H9 (cell line): ENCODE measurements at regions not wholly inside any gene's neighbourhood (a gene's known extent, or its start where the extent isn't known, plus 50 kb on each side); places are given as distances from the start of the nearest gene placed in this dataset.

ENCODE experiments used
- DNase-seq: peaks from one replicate; pipeline ENCODE4 v3.0.0-alpha.2; 2017
- H2AFZ ChIP-seq: one replicate; pipeline ENCODE4 v1.6.1; 2013; ENCODE audit warnings: mild to moderate bottlenecking, low read length, control low read depth, moderate library complexity
- H2AK5ac ChIP-seq: 2 replicates; pipeline ENCODE4 v1.6.1; 2013; ENCODE audit warnings: low read length, control low read depth, mixed read lengths; ENCODE audit not compliant: insufficient read length
- H2BK120ac ChIP-seq: one replicate; pipeline ENCODE4 v1.6.1; 2013; ENCODE audit warnings: low read depth, mild to moderate bottlenecking, low read length, control low read depth, inconsistent platforms; ENCODE audit not compliant: poor library complexity, severe bottlenecking
- H2BK12ac ChIP-seq: 2 replicates; pipeline ENCODE4 v1.6.1; 2013; ENCODE audit warnings: low read length, control low read depth, mixed read lengths, low read depth; ENCODE audit not compliant: insufficient read length
- H2BK15ac ChIP-seq: 2 replicates; pipeline ENCODE4 v1.6.1; 2013; ENCODE audit warnings: low read depth, low read length, control low read depth
- H2BK20ac ChIP-seq: one replicate; pipeline ENCODE4 v1.6.1; 2013; ENCODE audit warnings: low read depth, mild to moderate bottlenecking, low read length, control low read depth, inconsistent platforms; ENCODE audit not compliant: poor library complexity, severe bottlenecking
- H2BK5ac ChIP-seq: 2 replicates; pipeline ENCODE4 v1.6.1; 2013; ENCODE audit warnings: low read length, control low read depth, mixed read lengths; ENCODE audit not compliant: insufficient read length
- H3K14ac ChIP-seq: 2 replicates; pipeline ENCODE4 v1.6.1; 2013; ENCODE audit warnings: low read length, control low read depth; ENCODE audit not compliant: insufficient read depth
- H3K18ac ChIP-seq: 2 replicates; pipeline ENCODE4 v1.6.1; 2013; ENCODE audit warnings: low read depth, mild to moderate bottlenecking, mixed read lengths, low read length, control low read depth; ENCODE audit not compliant: insufficient read length
- H3K23ac ChIP-seq: 2 replicates; pipeline ENCODE4 v1.6.1; 2013; ENCODE audit warnings: low read length, control low read depth, mixed read lengths, low read depth; ENCODE audit not compliant: insufficient read length
- H3K23me2 ChIP-seq: 2 replicates; pipeline ENCODE4 v1.6.1; 2013; ENCODE audit warnings: low read depth, mild to moderate bottlenecking, mixed read lengths, low read length, control low read depth; ENCODE audit not compliant: insufficient read length, poor library complexity, severe bottlenecking
- H3K27ac ChIP-seq: 2 replicates; pipeline ENCODE4 v1.5.1; 2013; ENCODE audit warnings: low read length, control low read depth, mixed read lengths, low read depth; ENCODE audit not compliant: insufficient read length
- H3K27me3 ChIP-seq: 2 replicates; pipeline ENCODE4 v1.6.1; 2013; ENCODE audit warnings: low read length, control low read depth, inconsistent platforms; ENCODE audit not compliant: insufficient read depth
- H3K4ac ChIP-seq: 2 replicates; pipeline ENCODE4 v1.6.1; 2013; ENCODE audit warnings: low read depth, mild to moderate bottlenecking, control low read depth, inconsistent platforms, low read length, moderate library complexity
- H3K4me1 ChIP-seq: 2 replicates; pipeline ENCODE4 v1.6.1; 2013; ENCODE audit warnings: low read length, control low read depth, inconsistent platforms; ENCODE audit not compliant: insufficient read depth
- H3K4me2 ChIP-seq: 2 replicates; pipeline ENCODE4 v1.6.1; 2013; ENCODE audit warnings: low read length, control low read depth, mixed read lengths; ENCODE audit not compliant: insufficient read length, insufficient read depth
- H3K56ac ChIP-seq: 2 replicates; pipeline ENCODE4 v1.6.1; 2013; ENCODE audit warnings: low read depth, mild to moderate bottlenecking, mixed read lengths, low read length, control low read depth; ENCODE audit not compliant: insufficient read length
- H3K79me1 ChIP-seq: 2 replicates; pipeline ENCODE4 v1.6.1; 2013; ENCODE audit warnings: low read depth, mild to moderate bottlenecking, moderate library complexity, low read length, control low read depth, inconsistent platforms; ENCODE audit not compliant: insufficient read depth, poor library complexity, severe bottlenecking
- H3K79me2 ChIP-seq: 2 replicates; pipeline ENCODE4 v1.6.1; 2013; ENCODE audit warnings: low read length, control low read depth, inconsistent platforms; ENCODE audit not compliant: insufficient read depth
- H3K9ac ChIP-seq: 2 replicates; pipeline ENCODE4 v1.6.1; 2013; ENCODE audit warnings: low read length, control low read depth, mixed read lengths; ENCODE audit not compliant: insufficient read length; ENCODE audit errors: extremely low read depth
- H3K9me3 ChIP-seq: one replicate; pipeline ENCODE4 v1.6.1; 2013; ENCODE audit warnings: low read depth, low read length, inconsistent platforms; ENCODE audit not compliant: control insufficient read depth
- H3T11ph ChIP-seq: one replicate; pipeline ENCODE4 v1.6.1; 2013; ENCODE audit warnings: mild to moderate bottlenecking, low read length, control low read depth, inconsistent platforms
- H4K20me1 ChIP-seq: one replicate; pipeline ENCODE4 v1.6.1; 2013; ENCODE audit not compliant: control insufficient read depth, insufficient read length, insufficient read depth
- H4K5ac ChIP-seq: 2 replicates; pipeline ENCODE4 v1.6.1; 2013; ENCODE audit warnings: low read depth, mild to moderate bottlenecking, mixed read lengths, low read length, control low read depth; ENCODE audit not compliant: insufficient read length
- H4K8ac ChIP-seq: replicated peaks from 2 replicates; pipeline ENCODE4 v1.6.1; 2013; ENCODE audit warnings: low read length, control low read depth, mixed read lengths, low read depth; ENCODE audit not compliant: insufficient read length
- H4K91ac ChIP-seq: 2 replicates; pipeline ENCODE4 v1.6.1; 2013; ENCODE audit warnings: low read depth, mild to moderate bottlenecking, moderate library complexity, mixed read lengths, low read length, control low read depth; ENCODE audit not compliant: insufficient read length
- H3K27ac Mint-ChIP-seq, 3 experiments: 2 replicates in 2 of 3; 3 replicates in 1 of 3; pipeline ENCODE4 v1.8.0; 2020 to 2021; ENCODE audit warnings: mixed read lengths in 3 of 3, mild to moderate bottlenecking in 1 of 3, moderate library complexity in 1 of 3
- H3K27me3 Mint-ChIP-seq: 2 replicates; pipeline ENCODE4 v1.8.0; 2021; ENCODE audit warnings: low read depth, mild to moderate bottlenecking, moderate library complexity, mixed read lengths
- H3K36me3 Mint-ChIP-seq, 3 experiments: 2 replicates in 2 of 3; 3 replicates in 1 of 3; pipeline ENCODE4 v1.8.0; 2020 to 2021; ENCODE audit warnings: low read depth in 3 of 3, mixed read lengths in 3 of 3; ENCODE audit not compliant: insufficient read depth in 1 of 3
- H3K4me1 Mint-ChIP-seq, 2 experiments: 2 replicates each; pipeline ENCODE4 v1.8.0; 2020; ENCODE audit warnings: mixed read lengths in 2 of 2
- H3K4me3 Mint-ChIP-seq, 2 experiments: 2 replicates in 1 of 2; 3 replicates in 1 of 2; pipeline ENCODE4 v1.8.0; 2020 to 2021; ENCODE audit warnings: mild to moderate bottlenecking in 2 of 2, mixed read lengths in 2 of 2, moderate library complexity in 1 of 2
- H3K9me3 Mint-ChIP-seq, 2 experiments: 2 replicates in 1 of 2; 3 replicates in 1 of 2; pipeline ENCODE4 v1.8.0; 2020; ENCODE audit warnings: mild to moderate bottlenecking in 2 of 2, mixed read lengths in 2 of 2, moderate library complexity in 1 of 2
- CTCF ChIP-seq: fragments of 200-600 bp; sonication (generic); conservative IDR thresholded peaks from 3 replicates; pipeline ENCODE4 v1.8.0; 2021; ENCODE audit warnings: antibody characterized with exemption, mild to moderate bottlenecking
- WGBS: extraction: QIAGEN DNeasy Blood & Tissue Kit; methylation state at CpG from one replicate; pipeline ENCODE4 v1.1.7; 2013; ENCODE audit warnings: missing lambda C conversion rate, low lambda C conversion rate, mixed read lengths; ENCODE audit not compliant: insufficient read length; ENCODE audit errors: extremely low coverage; 5-methylcytosine and 5-hydroxymethylcytosine counted together

DNA sequence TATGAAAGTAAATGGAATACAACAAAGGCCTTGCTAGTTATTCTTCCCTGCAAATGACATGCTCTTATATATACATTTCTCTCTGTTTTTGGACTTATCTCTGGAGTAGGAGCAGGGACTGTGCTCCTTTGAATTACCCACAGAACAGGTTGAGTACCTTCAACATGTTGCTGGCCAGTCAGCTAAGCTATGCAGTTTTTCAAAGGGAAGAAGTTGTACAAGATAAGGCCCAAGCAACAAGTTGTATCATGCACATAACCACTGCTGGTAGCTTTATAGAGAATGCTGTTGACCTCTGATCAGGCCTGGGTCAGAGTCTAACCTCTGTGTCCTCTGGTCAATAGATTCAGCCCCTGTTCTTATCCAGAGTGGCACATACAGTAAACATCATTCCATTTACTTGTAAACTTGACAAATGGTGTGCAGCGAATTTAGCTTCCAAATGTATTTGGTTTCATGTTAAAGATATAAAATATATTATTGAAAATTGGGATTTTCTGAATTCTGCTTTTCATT is 99.6 kb downstream of the C11orf87 start:
- H3K79me2 ChIP-seq, result no peaks in the 10 kb centered on the region
- no peak overlapping the region for H3K27ac ChIP-seq
- no peaks in the 10 kb centered on the region for H3K4me1 ChIP-seq
- no peak overlapping the region for H2BK15ac ChIP-seq
- Mint-ChIP-seq H3K27ac (no peak overlapping the region), H3K9me3 (no peaks in the 10 kb centered on the region; a peak in 2 of 5 replicates), H3K36me3 (no peaks in the 10 kb centered on the region), H3K27me3 (no peaks in the 10 kb centered on the region), H3K4me1 (no peaks in the 10 kb centered on the region), H3K4me3 (no peak overlapping the region)
- no peak overlapping the region for H2BK12ac ChIP-seq
- no peak overlapping the region for H4K91ac ChIP-seq
- no peak overlapping the region for H2AK5ac ChIP-seq
- H3K9ac ChIP-seq, result no peak overlapping the region
- no peak overlapping the region for H3K56ac ChIP-seq
- WGBS, result no CpG with 5 or more reads among the region's 1 CpG
- H4K8ac ChIP-seq, result no peak overlapping the region
- no peak overlapping the region for H2AFZ ChIP-seq
- H3K4ac ChIP-seq, result no peak overlapping the region
- no peak overlapping the region for H4K5ac ChIP-seq
- no peak for DNase-seq
- H3K14ac ChIP-seq, result no peak overlapping the region
- no peak overlapping the region for H2BK5ac ChIP-seq
- no peak overlapping the region for H2BK120ac ChIP-seq
- no peak overlapping the region for H3T11ph ChIP-seq
- no peak overlapping the region for H3K18ac ChIP-seq
- no peak for TF ChIP-seq CTCF
- H3K79me1 ChIP-seq, result no peaks in the 10 kb centered on the region
- H3K9me3 ChIP-seq, result no peaks in the 10 kb centered on the region
- H3K4me2 ChIP-seq, result no peak overlapping the region
- H4K20me1 ChIP-seq, result no peaks in the 10 kb centered on the region
- no peaks in the 10 kb centered on the region for H3K23me2 ChIP-seq
- H2BK20ac ChIP-seq, result no peak overlapping the region
- H3K27me3 ChIP-seq, result no peaks in the 10 kb centered on the region
- H3K23ac ChIP-seq, result no peak overlapping the region
